ENCODE measurements at regions not wholly inside any gene's neighbourhood (a gene's known extent, or its start where the extent isn't known, plus 50 kb on each side); places are given as distances from the start of the nearest gene placed in this dataset.

DNA sequence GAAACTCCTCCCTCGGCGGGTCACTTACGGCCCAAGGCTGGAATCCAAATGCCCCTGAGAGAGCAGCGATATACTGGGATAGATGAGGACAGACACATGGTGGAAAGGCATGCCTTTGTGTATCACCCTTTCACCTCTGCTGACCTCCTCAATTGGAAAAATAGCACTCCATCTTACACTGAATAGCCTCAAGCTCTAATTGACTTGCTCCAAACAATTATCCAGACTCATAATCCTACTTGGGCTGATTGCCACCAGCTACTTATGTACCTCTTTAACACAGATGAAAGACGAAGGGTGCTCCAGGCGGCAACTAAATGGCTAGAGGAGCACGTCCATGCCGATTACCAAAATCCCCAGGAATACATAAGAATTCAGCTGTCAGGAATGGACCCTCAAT lies 1142.2 kb downstream of the ARAP2 start:
- no peak for TF ChIP-seq EZH2 (IDR thresholded peaks at IDR 0.05; ENCODE audit: insufficient read depth, poor library complexity, severe bottlenecking)
- no peak for TF ChIP-seq EZH2phosphoT487 (IDR thresholded peaks at IDR 0.05; ENCODE audit: insufficient read depth, low read depth)
